RPMI8226 (cell line): ENCODE measurements at regions not wholly inside any gene's neighbourhood (a gene's known extent, or its start where the extent isn't known, plus 50 kb on each side); places are given as distances from the start of the nearest gene placed in this dataset.

Experiments
- DNase-seq: peaks from one replicate; pipeline ENCODE4 v3.0.0-alpha.2; 2015

DNA sequence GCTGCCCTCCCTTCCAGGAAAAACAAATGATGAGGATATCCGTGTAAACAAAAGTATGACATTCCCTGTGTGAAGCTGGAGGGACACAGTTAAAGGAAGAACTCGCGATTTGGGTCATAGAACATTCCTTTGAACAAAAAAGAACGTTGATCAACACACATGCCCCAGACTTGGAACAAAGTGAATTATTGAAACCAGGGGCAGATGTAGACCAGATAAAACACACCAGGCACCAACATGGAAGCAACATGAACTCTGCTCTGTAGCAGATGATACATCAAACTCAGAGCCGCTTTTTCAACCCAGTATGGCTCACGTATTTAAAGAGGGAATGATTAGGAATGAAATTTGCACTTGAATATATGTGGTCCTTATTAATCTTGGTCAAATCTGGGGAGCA lies 206.5 kb downstream of the TMEM182 start:
- no peak for DNase-seq

DNA sequence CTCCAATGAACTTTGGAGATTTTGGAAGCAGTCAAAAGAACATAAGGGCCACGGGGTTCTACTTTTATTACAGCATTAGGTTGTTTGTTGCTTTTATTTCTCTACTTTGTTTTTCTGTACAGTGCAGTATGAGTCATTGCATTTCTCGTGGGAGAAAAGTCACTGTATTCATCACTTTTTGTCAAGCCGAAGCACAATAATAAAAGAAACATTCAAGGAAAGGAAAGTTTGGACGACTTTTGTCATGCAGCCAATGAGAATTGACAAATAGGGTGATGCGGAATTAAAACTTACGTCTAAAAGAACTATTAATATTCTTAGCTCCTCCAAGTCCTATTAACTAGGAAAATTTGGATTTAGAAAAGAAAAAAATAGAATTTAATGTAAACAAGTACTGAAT lies 209.9 kb downstream of the TMEM182 start:
- DNase-seq: no peak

DNA sequence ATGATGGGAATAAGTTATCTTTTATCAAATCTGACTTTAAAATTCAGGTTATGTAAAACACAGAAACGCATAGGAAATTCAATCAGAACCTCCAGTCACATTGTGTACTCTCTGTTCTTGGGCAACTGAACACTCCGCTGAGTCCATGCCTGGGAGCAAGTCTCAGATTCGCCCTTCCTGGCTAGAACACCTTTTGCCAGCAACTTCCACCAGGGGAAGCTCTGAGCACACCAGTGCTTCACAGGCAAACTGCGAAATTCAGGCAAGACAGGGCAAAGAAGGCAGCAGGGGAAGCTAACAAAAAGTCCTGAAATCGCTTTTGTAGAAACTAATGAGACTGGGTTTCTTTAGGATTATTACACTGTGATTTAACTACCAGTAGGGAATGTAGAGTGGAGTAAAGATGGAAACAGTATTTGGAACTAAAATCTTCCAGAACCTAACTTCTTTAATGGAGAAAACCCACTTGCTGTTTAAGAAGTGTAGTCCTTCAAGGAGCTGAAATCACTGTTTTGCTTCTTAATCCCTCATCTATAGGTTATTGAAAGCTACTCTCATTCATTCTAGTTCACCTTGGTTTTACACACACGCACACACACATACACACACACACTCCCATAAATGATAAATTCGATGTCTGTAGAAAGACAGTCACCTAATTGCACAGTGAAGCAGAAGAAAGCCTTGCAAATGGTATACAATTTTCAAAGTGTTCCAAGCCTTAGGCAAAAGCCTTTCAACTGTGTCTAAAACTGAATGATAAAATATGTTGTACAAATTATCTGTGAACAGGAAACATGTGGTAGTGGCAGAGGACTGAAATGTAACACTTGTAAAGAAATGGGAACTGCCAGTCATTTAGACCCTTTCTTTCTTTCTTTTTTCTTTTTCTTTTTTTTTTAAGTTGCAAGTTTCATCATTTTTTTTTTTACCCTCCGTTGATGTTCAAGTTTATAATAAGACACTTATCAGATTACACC lies 214.5 kb downstream of the TMEM182 start:
- DNase-seq: peak; percentile 85

DNA sequence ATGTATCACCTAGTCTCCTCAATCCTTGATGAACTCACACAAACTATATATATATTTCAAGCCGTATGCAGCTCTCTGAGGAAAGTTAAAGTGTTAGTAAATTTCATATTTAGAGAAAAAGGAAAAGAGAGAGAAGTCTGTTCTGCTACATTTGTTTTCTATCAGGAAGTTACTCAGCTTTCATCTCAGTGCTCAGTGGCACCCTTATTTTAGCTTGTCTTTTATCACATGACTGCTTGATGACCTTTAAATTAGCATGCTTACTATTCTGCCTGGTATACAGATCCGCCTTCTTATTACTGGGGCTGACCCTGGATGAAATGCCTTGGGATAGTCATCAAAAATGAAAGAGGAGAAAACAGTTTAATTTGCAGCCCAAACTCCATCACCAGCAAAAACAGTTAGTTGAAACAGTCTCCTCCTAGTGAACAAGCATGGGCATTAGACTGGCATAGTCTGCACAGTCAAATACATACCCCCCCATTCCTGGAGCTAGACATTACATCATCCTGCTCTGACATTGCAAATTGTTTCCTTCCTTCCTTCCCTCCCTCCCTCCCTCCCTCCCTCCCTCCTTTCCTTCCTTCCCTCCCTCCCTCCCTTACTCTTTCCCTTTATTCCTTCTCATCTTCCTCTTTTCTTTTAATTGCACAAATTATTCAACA lies 215.7 kb downstream of the TMEM182 start:
- DNase-seq: no peak

DNA sequence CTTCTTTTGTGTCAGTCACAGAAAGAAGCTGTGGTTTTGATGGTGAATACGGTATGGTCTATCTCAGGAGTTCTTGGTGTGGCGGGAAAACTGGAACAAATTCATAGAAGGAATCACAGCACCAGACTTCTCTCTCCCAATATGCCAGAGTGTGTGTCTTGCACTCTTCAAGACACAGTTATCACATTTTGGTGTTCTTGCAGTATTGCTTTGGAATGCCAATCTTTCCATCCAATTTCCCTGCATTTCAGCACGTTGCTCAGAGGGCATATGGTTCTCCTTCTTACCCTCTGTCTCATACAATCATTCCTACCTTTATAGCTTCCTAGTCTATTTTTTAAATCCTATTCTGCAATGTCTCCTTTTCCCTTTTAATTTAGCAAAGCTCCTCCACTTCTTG lies 216.3 kb downstream of the TMEM182 start:
- DNase-seq: no peak

DNA sequence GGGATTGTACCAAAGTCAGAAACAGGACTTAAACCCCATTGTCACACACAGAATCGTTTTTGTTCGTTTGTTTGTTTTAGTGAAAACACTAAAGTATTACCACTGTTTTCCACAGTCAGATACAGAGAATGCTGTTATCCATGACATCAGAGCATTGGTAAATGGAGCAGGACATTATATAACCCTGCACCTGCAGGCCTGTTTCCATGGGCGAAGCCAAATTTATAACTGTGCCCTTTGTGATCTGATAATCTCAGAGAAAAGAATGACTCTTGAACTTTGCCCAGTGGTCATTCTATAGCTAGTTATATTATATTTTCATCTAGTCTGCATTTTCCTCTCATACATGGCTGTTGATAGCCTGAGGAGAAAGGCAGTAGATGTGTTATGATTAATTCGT lies 217.6 kb downstream of the TMEM182 start:
- DNase-seq: no peak

DNA sequence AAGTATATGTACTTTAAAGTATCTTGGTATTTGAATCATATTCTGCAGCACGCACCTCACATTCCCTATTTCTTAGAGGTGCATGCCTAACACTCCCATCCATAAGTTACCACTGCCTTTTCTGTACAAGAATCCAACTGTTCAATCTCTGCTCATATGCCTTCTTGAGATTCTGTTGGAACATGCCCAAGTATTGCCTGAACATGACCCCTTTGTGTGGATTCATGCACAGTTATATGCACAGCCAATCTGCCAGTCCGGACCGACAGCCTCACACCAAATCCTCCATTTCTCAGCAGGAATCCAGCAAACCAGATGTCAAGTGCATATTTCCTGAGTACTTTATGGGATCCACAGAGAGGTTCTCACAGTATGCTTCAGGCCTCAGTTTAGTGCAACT lies 222.0 kb downstream of the TMEM182 start:
- no peak for DNase-seq

DNA sequence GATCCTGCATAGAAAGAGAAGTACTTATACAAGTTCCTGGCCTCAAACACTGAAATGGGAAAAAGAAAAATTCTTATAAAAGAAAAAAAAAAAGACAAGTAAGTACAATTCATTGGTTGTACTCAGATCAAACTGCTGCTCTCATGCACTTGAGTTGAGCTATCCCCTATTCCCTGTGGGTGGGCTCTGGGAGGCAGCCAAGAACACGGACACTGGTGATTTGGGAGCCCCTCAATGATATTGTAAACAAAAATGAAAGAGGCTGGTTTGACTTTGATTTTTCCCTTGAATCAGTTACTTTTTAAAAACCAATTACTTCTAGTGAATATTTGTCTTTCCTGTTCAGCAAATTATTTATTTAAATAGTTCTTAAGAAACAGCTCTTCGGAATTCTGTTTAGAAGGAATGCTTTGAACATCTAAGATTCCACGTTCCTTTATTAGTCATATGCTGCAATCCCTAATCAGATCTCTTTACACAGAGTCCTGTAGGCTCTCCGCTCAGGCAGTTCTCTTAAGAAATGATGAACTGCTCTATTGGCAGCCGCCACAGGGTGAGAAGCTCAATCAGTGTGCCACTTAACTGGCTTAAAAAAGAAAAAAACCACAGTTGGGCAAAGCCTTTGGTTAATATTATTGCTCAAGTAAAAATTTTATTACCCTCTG lies 225.1 kb downstream of the TMEM182 start:
- no peak for DNase-seq

DNA sequence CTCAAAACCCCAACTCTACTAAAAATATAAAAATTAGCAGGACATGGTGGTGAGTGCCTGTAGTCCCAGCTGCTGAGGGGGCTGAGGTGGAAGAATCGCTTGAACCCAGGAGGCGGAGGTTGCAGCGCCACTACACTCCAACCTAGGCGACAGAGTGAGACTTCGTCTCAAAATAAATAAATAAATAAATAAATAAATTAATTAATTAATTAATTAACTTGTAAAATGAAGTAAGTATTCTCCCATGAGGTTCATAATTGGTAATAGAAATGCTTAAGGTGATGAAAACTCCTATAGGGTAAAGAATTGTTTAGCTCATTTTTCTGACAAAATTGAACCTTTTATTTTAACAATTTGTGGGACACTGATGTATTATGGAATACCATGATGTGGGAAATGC lies 230.8 kb downstream of the TMEM182 start:
- DNase-seq: no peak

DNA sequence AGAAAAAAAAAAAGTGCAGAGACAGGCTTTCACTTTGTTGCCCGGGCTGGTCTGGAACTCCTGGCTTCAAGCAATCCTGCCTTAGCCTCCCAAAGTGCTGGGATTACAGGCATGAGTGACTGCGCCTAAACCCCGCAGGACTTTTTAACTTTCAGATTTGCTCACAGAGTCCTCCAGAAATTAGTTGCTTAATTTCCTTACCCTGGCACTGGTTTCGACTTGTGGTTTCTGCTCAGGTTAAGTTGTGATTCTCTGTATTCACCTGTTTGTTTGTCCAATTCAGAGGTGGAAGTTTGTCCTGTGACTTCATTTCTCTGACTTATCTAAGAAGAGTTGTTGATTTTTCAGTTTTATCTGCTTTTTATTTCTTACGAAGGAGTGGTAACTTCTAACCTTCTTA lies 238.1 kb downstream of the TMEM182 start:
- peak; percentile 70 for DNase-seq

DNA sequence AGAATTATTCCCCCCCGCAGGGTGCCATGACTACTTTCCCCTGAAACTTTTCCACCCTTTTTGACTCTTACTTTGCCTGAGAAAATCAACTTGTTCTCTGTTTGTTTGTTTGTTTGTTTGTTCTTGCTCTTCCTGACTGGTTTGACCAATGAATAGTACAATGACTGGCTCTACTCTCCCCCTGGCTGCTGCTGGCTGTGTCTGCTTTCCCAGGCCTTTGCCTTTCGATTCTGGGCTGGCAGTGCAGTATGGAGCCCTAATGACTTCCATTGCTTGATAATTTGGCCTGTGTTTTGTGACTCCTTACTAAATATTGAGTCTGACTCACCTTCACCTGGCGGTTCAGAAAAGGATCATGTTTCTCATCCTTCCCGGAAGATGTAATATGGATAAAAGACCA lies 241.1 kb downstream of the TMEM182 start:
- no peak for DNase-seq

DNA sequence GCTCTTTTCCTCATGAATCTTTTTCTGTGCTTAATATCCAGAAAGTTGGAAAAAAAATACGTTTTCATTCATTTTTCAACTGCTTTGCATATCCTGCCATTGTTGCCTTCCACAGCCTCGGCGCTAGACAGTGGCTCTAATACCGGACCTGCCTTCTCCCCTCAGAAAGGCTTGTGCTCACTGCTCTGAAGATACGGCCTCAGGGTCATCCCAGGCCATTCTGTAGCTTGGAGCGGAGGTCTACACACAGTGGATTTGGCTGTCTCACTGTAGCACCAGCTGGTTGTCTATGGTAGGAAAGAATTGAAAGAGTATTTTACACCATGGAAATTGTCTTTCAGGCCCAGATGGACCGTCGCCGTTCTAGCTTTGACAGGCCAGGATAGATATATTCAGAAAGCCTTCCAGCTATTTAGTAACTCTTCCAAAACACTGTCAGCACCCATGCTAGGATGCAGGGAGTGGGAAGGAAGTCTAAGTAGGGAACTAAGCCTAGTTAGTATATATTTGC lies 242.0 kb downstream of the TMEM182 start:
- DNase-seq: peak; percentile 30

DNA sequence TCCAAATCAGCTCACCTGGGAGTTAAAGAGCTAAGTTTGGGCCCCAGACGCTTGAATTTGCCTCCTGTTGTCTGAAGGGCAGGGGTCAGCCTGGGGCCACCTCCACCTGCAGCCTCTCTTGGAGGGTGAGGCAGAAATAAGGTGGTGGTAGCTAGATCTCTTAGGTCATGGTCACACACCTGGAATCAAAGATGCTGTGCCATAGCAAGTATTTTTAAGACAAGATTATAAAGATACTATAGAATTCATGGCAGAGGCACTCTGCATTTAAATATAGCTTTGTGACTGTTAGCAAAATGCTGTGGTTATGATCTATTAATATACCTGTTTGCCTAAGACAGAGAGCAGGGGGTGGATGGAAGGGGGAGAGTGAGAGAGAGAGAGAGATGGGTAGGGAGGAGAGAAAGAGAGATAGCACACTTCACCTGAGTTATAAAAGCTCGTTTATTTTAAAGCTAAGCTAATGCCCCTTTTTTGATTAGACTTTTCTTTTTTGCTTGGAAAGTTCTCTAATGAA lies 242.7 kb downstream of the TMEM182 start:
- peak; percentile 88 for DNase-seq

DNA sequence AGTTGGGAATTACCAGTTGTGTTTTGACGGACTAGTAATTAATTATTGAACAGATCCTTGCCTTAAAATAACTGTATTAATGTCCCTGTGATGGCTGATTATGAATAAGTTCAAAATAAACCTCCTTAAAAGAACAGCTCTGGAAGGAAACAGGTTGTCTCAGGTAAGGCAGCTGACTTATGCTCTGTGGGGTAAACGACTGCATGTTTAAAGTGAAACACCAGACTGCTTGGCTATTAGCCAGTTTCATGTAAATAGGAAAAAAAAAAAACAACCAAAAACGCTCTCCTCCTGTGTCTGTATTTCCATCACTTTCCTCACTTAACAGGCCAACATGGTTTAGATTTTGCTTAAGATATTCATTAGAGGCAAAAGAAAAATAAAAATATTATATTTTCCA lies 243.6 kb downstream of the TMEM182 start:
- DNase-seq: peak; percentile 83

DNA sequence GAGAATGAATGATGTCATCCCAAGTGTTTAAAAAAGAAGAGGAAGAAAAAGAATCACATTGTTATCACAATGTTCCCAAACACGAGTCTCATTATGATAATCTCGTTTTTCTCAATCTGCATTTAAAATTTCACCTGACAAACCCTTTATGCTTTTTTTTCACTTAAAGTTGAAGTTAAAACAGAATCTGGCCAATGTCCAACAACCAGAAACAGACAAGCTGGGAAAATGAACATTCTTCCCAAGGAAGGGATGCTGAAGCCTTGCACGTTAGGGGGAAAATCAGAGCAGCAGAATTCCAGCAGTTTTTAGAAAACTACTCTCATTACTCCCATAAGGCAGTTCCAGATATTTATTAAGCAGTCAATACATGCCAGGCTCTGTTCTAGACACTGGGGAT lies 245.3 kb downstream of the TMEM182 start:
- DNase-seq: no peak

DNA sequence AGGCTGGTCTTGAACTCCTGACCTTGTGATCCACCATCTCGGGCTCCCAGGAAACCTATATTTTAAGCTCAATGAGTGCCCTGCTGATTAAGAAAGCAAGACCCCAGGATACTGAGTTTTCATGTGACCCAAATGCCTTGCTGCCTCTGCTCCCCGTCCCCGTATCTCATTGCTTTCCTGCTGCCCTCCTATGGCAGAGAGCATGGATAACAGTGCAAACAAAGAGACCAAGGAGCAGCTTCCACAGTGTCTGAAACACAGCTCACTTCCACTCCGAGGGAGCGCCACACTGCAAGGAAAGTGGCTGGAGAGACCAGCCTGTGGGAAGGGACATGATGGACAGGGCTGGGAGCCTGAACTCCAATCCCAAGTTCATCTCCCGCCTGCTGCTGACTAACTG lies 246.8 kb downstream of the TMEM182 start:
- no peak for DNase-seq

DNA sequence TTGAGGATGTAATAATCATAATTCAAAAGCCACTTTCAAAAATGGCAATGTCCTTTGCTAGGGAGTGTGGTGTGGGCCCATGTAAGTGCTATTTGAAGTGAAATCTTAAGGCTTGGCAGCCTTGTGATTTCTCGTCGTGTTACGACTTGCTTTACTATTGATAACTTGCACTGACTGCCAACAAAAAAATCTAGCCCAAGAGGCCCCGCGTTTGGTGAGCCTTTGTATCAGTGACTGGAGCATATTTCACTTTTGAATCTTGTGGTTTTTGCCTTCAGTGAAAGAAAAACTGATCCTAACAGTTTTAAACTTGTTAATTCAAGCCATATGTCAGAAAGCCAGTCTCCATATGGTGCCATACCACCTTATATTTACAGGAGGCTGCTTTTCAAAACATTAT lies 248.0 kb downstream of the TMEM182 start:
- DNase-seq: no peak

DNA sequence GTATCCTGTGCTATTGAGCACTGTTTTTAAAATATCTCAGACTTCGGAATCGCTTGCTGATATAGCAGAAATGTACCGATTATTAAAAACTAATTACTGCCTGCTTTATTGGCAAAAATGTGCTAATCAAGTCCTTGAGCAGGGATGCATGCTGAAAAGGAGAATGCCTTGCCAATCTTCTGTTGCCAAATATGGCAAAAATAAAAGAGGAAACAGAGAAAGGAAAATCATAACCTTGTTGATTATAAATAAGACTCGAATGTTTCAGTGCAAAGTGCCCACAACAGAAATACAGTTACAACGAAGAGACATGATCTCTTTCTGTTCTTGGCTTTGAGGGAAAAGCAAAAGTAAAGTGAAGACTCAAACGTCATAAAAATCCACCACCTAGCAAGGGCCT lies 248.5 kb downstream of the TMEM182 start:
- no peak for DNase-seq

DNA sequence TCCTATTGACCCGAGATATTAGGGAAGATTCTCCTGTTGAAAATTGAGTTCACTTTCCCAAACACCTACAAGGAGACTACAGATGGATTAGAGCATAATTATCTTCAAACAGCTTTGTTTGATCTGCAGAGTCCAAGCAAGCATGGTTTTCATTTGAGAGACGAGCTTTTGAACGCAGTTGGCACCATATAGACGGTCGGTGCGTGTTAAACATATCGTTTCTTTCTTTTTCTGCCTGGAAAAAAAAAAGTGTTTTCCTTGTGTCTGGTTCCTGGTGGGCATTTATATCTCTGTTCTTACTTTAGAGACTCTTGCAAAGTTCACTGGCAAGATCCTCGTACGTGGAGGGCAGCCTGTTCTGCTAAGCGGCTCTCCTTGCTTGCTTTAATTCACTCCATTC lies 248.9 kb downstream of the TMEM182 start:
- DNase-seq: no peak

DNA sequence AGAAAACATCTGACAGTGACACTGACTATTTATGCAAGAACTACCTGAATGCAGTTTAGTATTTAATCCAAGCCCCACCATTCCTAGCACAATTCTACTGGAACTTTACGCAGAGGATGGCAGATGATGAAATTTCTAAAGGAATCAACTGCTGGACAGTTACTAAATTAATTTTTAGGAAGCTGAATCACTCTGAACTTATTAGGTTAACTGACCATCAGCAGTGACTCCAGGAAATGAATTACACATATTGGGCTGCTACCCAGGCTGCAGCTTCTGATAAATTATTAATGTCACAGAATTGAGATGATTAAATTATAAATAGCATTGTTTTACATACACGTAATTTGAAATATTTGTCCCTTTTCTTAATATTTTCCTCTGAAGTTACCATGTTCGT lies 250.8 kb downstream of the TMEM182 start:
- DNase-seq: no peak

DNA sequence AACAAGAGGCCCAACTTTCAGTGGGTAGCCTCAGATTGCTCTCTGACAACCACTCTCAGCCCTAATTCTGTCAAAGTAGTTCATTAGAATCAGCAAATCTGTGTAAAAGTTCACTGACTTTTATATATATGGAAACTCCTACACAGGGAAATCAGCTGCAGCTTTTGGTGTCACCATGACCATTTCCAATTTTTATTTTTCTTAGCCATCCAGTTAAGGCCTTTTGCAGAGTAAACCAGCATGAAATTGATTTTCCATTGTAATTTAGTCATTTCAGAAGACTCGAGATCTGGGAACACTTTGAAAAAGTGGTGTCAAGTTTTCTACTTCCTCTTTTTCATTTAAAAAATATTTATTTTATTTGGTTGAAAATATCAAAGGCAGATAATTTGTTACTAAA lies 263.2 kb downstream of the TMEM182 start:
- peak; percentile 43 for DNase-seq

DNA sequence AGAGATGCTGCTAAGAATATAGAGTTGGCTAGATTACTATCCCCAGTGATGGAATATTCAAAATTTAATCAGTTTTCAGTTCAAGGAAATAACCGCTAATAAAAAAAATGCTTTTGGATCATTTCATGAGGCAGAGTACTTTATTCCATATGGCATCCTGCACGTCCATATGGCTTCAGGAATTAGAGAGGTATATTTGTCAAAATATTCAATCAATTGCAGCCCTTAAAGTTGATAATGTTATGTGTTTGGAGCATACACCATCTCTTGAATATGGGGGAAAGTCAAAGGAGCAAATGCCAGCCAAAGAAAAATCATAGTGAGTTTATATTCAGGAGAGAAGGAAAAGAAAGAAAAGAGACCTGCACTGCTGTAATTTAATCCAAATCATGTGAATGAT lies 266.4 kb downstream of the TMEM182 start:
- no peak for DNase-seq
